ENCODE measurements at regions not wholly inside any gene's neighbourhood (a gene's known extent, or its start where the extent isn't known, plus 50 kb on each side); places are given as distances from the start of the nearest gene placed in this dataset.

- H3F3A ChIP-seq (ENCODE audit: insufficient read depth) = no peaks in the 10 kb centered on the region
- no peaks in the 10 kb centered on the region for H3K4me1 ChIP-seq (ENCODE audit: insufficient read depth)
- H3K9me3 ChIP-seq (ENCODE audit: low read depth) = peaks cover 3% of the 10 kb centered on the region
- H3K79me2 ChIP-seq (ENCODE audit: insufficient read depth) = no peaks in the 10 kb centered on the region
- TF ChIP-seq EZH2phosphoT487 (IDR thresholded peaks at IDR 0.05; ENCODE audit: insufficient read depth, low read depth) = no peak
- no peak for TF ChIP-seq EZH2 (IDR thresholded peaks at IDR 0.05; ENCODE audit: insufficient read depth, poor library complexity, severe bottlenecking)
- H3K27me3 ChIP-seq (replicated peaks; ENCODE audit: insufficient read depth) = no peaks in the 10 kb centered on the region; the same call in 1 of the 2 replicates
- H3K9ac ChIP-seq = no peak overlapping the region
- H3K27ac ChIP-seq = no peak overlapping the region
- no peak overlapping the region for H3K4me2 ChIP-seq (ENCODE audit: unreplicated experiment)
- H3K36me3 ChIP-seq (ENCODE audit: low read depth) = no peaks in the 10 kb centered on the region
- H4K20me1 ChIP-seq (ENCODE audit: insufficient read depth) = no peaks in the 10 kb centered on the region
- no peak overlapping the region for H3K4me3 ChIP-seq
- H2AFZ ChIP-seq = no peak overlapping the region
- no peaks in the 10 kb centered on the region for H3K9me2 ChIP-seq (ENCODE audit: insufficient read depth)
- in situ Hi-C loops (cut with MboI) = no loop called here
- no peak for DNase-seq
Measured at GRCh38 chr4:138577145-138577544, 335.0 kb upstream of the SLC7A11 start.

- WGBS, 2 experiments (ENCODE audit: low coverage in 1 of 2, low lambda C conversion rate in 2 of 2, missing lambda C conversion rate in 2 of 2) = 16 to 24% methylated on average over 3 of the region's 3 CpGs
- Histone ChIP-seq H3K9me3 (ENCODE audit: low read depth) (peaks cover 3% of the 10 kb centered on the region), H3K27me3 (replicated peaks; ENCODE audit: insufficient read depth) (no peaks in the 10 kb centered on the region; the same call in 1 of the 2 replicates), H3K4me3 (no peak overlapping the region), H3K9me2 (ENCODE audit: insufficient read depth) (no peaks in the 10 kb centered on the region), H3F3A (ENCODE audit: insufficient read depth) (no peaks in the 10 kb centered on the region), H3K4me2 (ENCODE audit: unreplicated experiment) (no peak overlapping the region), H4K20me1 (ENCODE audit: insufficient read depth) (no peaks in the 10 kb centered on the region), H2AFZ (no peak overlapping the region; the same call in 1 of the 2 replicates), H3K27ac (no peak overlapping the region), H3K9ac (no peak overlapping the region), H3K79me2 (ENCODE audit: insufficient read depth) (no peaks in the 10 kb centered on the region), H3K36me3 (ENCODE audit: low read depth) (no peaks in the 10 kb centered on the region), H3K4me1 (ENCODE audit: insufficient read depth) (no peaks in the 10 kb centered on the region)
- in situ Hi-C loops (cut with MboI) = no loop called here
- DNase-seq = peak; percentile 55
- TF ChIP-seq EZH2 (IDR thresholded peaks at IDR 0.05; ENCODE audit: insufficient read depth, poor library complexity, severe bottlenecking) (no peak), EZH2phosphoT487 (IDR thresholded peaks at IDR 0.05; ENCODE audit: insufficient read depth, low read depth) (no peak)
Measured at GRCh38 chr4:138576684-138577083, 334.5 kb upstream of the SLC7A11 start.

- Histone ChIP-seq H3K4me2 (ENCODE audit: unreplicated experiment) (no peak overlapping the region), H2AFZ (peak overlapping the region; percentile 7; the same call in 1 of the 2 replicates), H3F3A (ENCODE audit: insufficient read depth) (no peaks in the 10 kb centered on the region), H3K36me3 (ENCODE audit: low read depth) (no peaks in the 10 kb centered on the region), H3K9me2 (ENCODE audit: insufficient read depth) (no peaks in the 10 kb centered on the region), H4K20me1 (ENCODE audit: insufficient read depth) (no peaks in the 10 kb centered on the region), H3K27ac (no peak overlapping the region), H3K9ac (no peak overlapping the region), H3K27me3 (replicated peaks; ENCODE audit: insufficient read depth) (no peaks in the 10 kb centered on the region; the same call in 1 of the 2 replicates), H3K79me2 (ENCODE audit: insufficient read depth) (no peaks in the 10 kb centered on the region), H3K4me3 (0 out of 2 replicates have a peak overlapping the region, but pooled peaks have one; percentile 34), H3K9me3 (ENCODE audit: low read depth) (no peaks in the 10 kb centered on the region), H3K4me1 (ENCODE audit: insufficient read depth) (no peaks in the 10 kb centered on the region)
- TF ChIP-seq EZH2phosphoT487 (IDR thresholded peaks at IDR 0.05; ENCODE audit: insufficient read depth, low read depth) (no peak), EZH2 (IDR thresholded peaks at IDR 0.05; ENCODE audit: insufficient read depth, poor library complexity, severe bottlenecking) (no peak)
- in situ Hi-C loops (cut with MboI) = no loop called here
- whole genome bisulfite sequencing, 2 experiments (ENCODE audit: low coverage in 1 of 2, low lambda C conversion rate in 2 of 2, missing lambda C conversion rate in 2 of 2) = 55% methylated on average over 3 of the region's 3 CpGs
- peak; percentile 46 for DNase-seq
Measured at GRCh38 chr4:138573246-138573645, 331.1 kb upstream of the SLC7A11 start.

GRCh38 chr4:138572007-138572406, 329.9 kb upstream of the SLC7A11 start:
- WGBS, 2 experiments (ENCODE audit: low coverage in 1 of 2, low lambda C conversion rate in 2 of 2, missing lambda C conversion rate in 2 of 2) = 65 to 76% methylated on average over 2 of the region's 2 CpGs
- H3K9me3 ChIP-seq (ENCODE audit: low read depth) = no peaks in the 10 kb centered on the region
- DNase-seq = peak; percentile 9

GRCh38 chr4:138567696-138568095, 325.5 kb upstream of the SLC7A11 start:
- DNase-seq = peak; percentile 16
- H3K4me1 ChIP-seq (ENCODE audit: insufficient read depth) = peaks cover 5% of the 10 kb centered on the region

More at GRCh38 chr4:138572007-138572406, 329.9 kb upstream of the SLC7A11 start:
- Histone ChIP-seq H3K9ac (no peak overlapping the region), H3K4me2 (ENCODE audit: unreplicated experiment) (no peak overlapping the region), H3K79me2 (ENCODE audit: insufficient read depth) (no peaks in the 10 kb centered on the region), H3F3A (ENCODE audit: insufficient read depth) (no peaks in the 10 kb centered on the region), H3K27me3 (replicated peaks; ENCODE audit: insufficient read depth) (no peaks in the 10 kb centered on the region; the same call in 1 of the 2 replicates), H3K4me1 (ENCODE audit: insufficient read depth) (no peaks in the 10 kb centered on the region; the same call in 1 of the 2 replicates), H2AFZ (no peak overlapping the region), H3K4me3 (no peak overlapping the region), H3K36me3 (ENCODE audit: low read depth) (no peaks in the 10 kb centered on the region), H3K27ac (no peak overlapping the region), H3K9me2 (ENCODE audit: insufficient read depth) (no peaks in the 10 kb centered on the region), H4K20me1 (ENCODE audit: insufficient read depth) (no peaks in the 10 kb centered on the region)
- TF ChIP-seq EZH2phosphoT487 (IDR thresholded peaks at IDR 0.05; ENCODE audit: insufficient read depth, low read depth) = no peak
- TF ChIP-seq EZH2 (IDR thresholded peaks at IDR 0.05; ENCODE audit: insufficient read depth, poor library complexity, severe bottlenecking) = no peak
- in situ Hi-C loops (cut with MboI) = no loop called here

More at GRCh38 chr4:138567696-138568095, 325.5 kb upstream of the SLC7A11 start:
- no peak overlapping the region for H3K27ac ChIP-seq
- no peak overlapping the region for H2AFZ ChIP-seq
- H3K79me2 ChIP-seq (ENCODE audit: insufficient read depth) = no peaks in the 10 kb centered on the region
- no peak overlapping the region for H3K4me3 ChIP-seq
- no peaks in the 10 kb centered on the region for H3K36me3 ChIP-seq (ENCODE audit: low read depth)
- no peaks in the 10 kb centered on the region for H3K9me3 ChIP-seq (ENCODE audit: low read depth)
- no peaks in the 10 kb centered on the region for H3K9me2 ChIP-seq (ENCODE audit: insufficient read depth)
- no peak overlapping the region for H3K9ac ChIP-seq
- H4K20me1 ChIP-seq (ENCODE audit: insufficient read depth) = no peaks in the 10 kb centered on the region
- no peak overlapping the region for H3K4me2 ChIP-seq (ENCODE audit: unreplicated experiment)
- no peaks in the 10 kb centered on the region for H3K27me3 ChIP-seq (replicated peaks; ENCODE audit: insufficient read depth)
- TF ChIP-seq EZH2 (IDR thresholded peaks at IDR 0.05; ENCODE audit: insufficient read depth, poor library complexity, severe bottlenecking) (no peak), EZH2phosphoT487 (IDR thresholded peaks at IDR 0.05; ENCODE audit: insufficient read depth, low read depth) (no peak)
- in situ Hi-C loops (cut with MboI) = no loop called here
- WGBS, 2 experiments (ENCODE audit: low coverage in 1 of 2, low lambda C conversion rate in 2 of 2, missing lambda C conversion rate in 2 of 2) = 43 to 48% methylated on average over 3 of the region's 3 CpGs
- H3F3A ChIP-seq (ENCODE audit: insufficient read depth) = no peaks in the 10 kb centered on the region

Measured in GM23248 (cell line).